Esophagus muscularis mucosa (tissue), 4 donors: ENCODE measurements at regions not wholly inside any gene's neighbourhood (a gene's known extent, or its start where the extent isn't known, plus 50 kb on each side); places are given as distances from the start of the nearest gene placed in this dataset.

Experiments used
- CTCF ChIP-seq, 3 experiments: fragments of 200-600 bp in 2 of 3; fragments of 450-650 bp in 1 of 3; sonication (generic) in 2 of 3; IDR thresholded peaks; one replicate each; pipeline ENCODE4 v1.5.1; 2017 to 2019; ENCODE audit warnings: antibody characterized with exemption in 3 of 3, mild to moderate bottlenecking in 2 of 3, moderate library complexity in 1 of 3
- EP300 ChIP-seq: sonication (generic); formaldehyde crosslinking; IDR thresholded peaks from one replicate; pipeline ENCODE4 v1.6.1; 2017; ENCODE audit warnings: antibody characterized with exemption
- POLR2A ChIP-seq: fragments of 450-650 bp; IDR thresholded peaks from one replicate; pipeline ENCODE4 v1.6.1; 2017; ENCODE audit warnings: antibody characterized with exemption, moderate library complexity, mild to moderate bottlenecking, low read depth

GRCh38 chr18:10047237-10047636 lies 133.4 kb downstream of the VAPA start:
- TF ChIP-seq POLR2A (no peak), CTCF (IDR thresholded peaks at IDR 0.05) (no peak), EP300 (no peak)
